ENCODE measurements at regions not wholly inside any gene's neighbourhood (a gene's known extent, or its start where the extent isn't known, plus 50 kb on each side); places are given as distances from the start of the nearest gene placed in this dataset.

DNA sequence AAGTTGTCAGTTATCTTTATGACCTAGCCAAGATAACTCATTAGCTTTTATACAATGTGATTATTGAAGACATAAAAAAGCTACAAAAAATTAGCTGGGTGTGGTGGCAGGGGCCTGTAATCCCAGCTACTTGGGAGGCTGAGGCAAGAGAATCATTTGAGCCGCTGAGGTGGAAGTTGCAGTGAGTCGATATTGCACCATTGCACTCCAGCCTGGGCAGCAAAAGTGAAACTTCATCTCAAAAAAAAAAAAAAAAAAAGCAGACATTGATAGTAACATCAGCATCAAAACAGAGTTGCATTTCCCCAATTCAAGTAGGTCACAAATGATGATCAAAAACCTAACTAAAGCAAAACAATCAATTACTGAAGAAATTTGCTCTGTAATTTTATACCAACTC lies 191.4 kb downstream of the PTGER3 start:
- no peak overlapping the region for H2AFZ ChIP-seq (ENCODE audit: low read length)
- no peak overlapping the region for H3K4me2 ChIP-seq (ENCODE audit: insufficient read depth, low read length)
- DNase-seq (ENCODE audit: insufficient read length, low spot score, missing footprints) = no peak
- H4K20me1 ChIP-seq (ENCODE audit: insufficient read depth, low read length) = no peaks in the 10 kb centered on the region
- TF ChIP-seq CTCF (IDR thresholded peaks at IDR 0.05; ENCODE audit: extremely low read depth, low read depth, low read length) = no peak
- no peaks in the 10 kb centered on the region for H3K4me1 ChIP-seq (ENCODE audit: insufficient read depth, low read length)
- H3K27ac ChIP-seq (ENCODE audit: low read depth, low read length) = no peak overlapping the region
- H3K36me3 ChIP-seq (ENCODE audit: insufficient read depth, low read length) = no peaks in the 10 kb centered on the region
- H3K4me3 ChIP-seq (ENCODE audit: insufficient read depth, low read length) = no peak overlapping the region
- no peaks in the 10 kb centered on the region for H3K27me3 ChIP-seq (ENCODE audit: insufficient read depth, low read length)
- H3K79me2 ChIP-seq (ENCODE audit: insufficient read depth, low read length) = no peaks in the 10 kb centered on the region
- H3K9me3 ChIP-seq (ENCODE audit: low read depth, low read length) = no peaks in the 10 kb centered on the region

- no peaks in the 10 kb centered on the region for H3K36me3 ChIP-seq (ENCODE audit: insufficient read depth, low read length)
- H3K27me3 ChIP-seq (ENCODE audit: insufficient read depth, low read length) = no peaks in the 10 kb centered on the region
- H2AFZ ChIP-seq (ENCODE audit: low read length) = no peak overlapping the region
- no peaks in the 10 kb centered on the region for H3K4me1 ChIP-seq (ENCODE audit: insufficient read depth, low read length)
- no peak for DNase-seq (ENCODE audit: insufficient read length, low spot score, missing footprints)
- H3K4me2 ChIP-seq (ENCODE audit: insufficient read depth, low read length) = no peak overlapping the region
- no peaks in the 10 kb centered on the region for H3K9me3 ChIP-seq (ENCODE audit: low read depth, low read length)
- no peak for TF ChIP-seq CTCF (IDR thresholded peaks at IDR 0.05; ENCODE audit: extremely low read depth, low read depth, low read length)
- no peak overlapping the region for H3K27ac ChIP-seq (ENCODE audit: low read depth, low read length)
- no peaks in the 10 kb centered on the region for H4K20me1 ChIP-seq (ENCODE audit: insufficient read depth, low read length)
- H3K79me2 ChIP-seq (ENCODE audit: insufficient read depth, low read length) = no peaks in the 10 kb centered on the region
- H3K4me3 ChIP-seq (ENCODE audit: insufficient read depth, low read length) = no peak overlapping the region
Measured at GRCh38 chr1:70863239-70863638, 184.4 kb downstream of the PTGER3 start.

DNA sequence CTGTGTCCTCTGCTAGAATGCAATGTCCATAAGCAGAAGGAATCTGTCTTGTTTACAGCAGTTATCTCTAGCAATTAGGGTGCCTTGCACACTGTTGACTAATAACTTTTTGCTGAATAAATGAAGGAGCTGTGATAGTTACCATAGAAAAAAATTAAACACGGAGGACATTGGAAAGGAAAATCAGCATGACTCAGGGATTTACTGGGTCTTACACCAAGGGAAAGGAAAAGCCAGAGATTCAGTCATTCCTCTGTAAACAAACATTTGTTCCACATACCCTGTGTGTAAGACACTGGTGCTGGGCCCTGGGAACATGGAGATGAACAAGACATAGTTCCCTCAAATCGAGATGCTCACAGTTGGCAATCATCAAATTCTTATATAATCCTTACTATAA lies 183.3 kb downstream of the PTGER3 start:
- Histone ChIP-seq H3K27me3 (ENCODE audit: insufficient read depth, low read length) (no peaks in the 10 kb centered on the region), H3K4me2 (ENCODE audit: insufficient read depth, low read length) (no peak overlapping the region), H4K20me1 (ENCODE audit: insufficient read depth, low read length) (no peaks in the 10 kb centered on the region), H3K4me1 (ENCODE audit: insufficient read depth, low read length) (no peaks in the 10 kb centered on the region), H3K9me3 (ENCODE audit: low read depth, low read length) (no peaks in the 10 kb centered on the region), H2AFZ (ENCODE audit: low read length) (no peak overlapping the region), H3K79me2 (ENCODE audit: insufficient read depth, low read length) (no peaks in the 10 kb centered on the region), H3K27ac (ENCODE audit: low read depth, low read length) (no peak overlapping the region), H3K4me3 (ENCODE audit: insufficient read depth, low read length) (no peak overlapping the region), H3K36me3 (ENCODE audit: insufficient read depth, low read length) (no peaks in the 10 kb centered on the region)
- DNase-seq (ENCODE audit: insufficient read length, low spot score, missing footprints) = no peak
- TF ChIP-seq CTCF (IDR thresholded peaks at IDR 0.05; ENCODE audit: extremely low read depth, low read depth, low read length) = no peak

DNA sequence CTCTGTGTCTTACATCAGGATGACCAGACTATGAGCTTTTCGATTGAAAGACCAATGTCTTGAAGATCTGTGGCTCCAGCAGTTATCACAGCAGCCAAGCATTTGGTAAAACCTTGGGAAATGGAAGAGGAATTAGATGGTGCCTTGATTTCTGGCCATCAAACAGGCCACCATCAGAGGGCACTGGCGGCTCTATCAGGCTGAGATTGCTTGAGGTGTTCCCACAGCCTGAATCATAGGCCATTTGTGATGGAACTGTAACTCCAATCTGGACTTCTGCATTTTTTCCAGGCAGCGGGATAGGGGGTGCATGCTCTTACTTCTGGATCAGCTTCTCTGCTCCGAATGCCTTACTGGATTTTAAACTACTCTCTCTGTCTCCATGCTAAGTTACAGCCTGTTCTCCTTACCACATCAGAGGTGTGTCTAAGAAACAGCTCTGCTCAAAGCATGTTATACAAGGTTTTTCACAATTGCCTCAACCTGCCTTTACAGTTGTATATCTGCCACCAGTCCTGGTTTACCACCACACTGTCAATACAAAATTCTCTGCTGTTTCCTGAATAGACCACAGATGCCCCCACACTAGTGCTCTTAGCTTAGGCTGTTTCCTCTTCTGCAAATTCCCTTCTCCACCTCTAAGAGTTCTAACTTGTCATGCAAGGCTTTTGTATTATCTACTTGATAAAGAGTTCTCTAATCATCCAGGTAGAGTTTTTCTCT lies 180.9 kb downstream of the PTGER3 start:
- TF ChIP-seq CTCF (IDR thresholded peaks at IDR 0.05; ENCODE audit: extremely low read depth, low read depth, low read length) = no peak
- H3K4me1 ChIP-seq (ENCODE audit: insufficient read depth, low read length) = no peaks in the 10 kb centered on the region
- no peaks in the 10 kb centered on the region for H3K79me2 ChIP-seq (ENCODE audit: insufficient read depth, low read length)
- H3K36me3 ChIP-seq (ENCODE audit: insufficient read depth, low read length) = no peaks in the 10 kb centered on the region
- no peak overlapping the region for H3K4me3 ChIP-seq (ENCODE audit: insufficient read depth, low read length)
- no peak overlapping the region for H2AFZ ChIP-seq (ENCODE audit: low read length)
- H3K27me3 ChIP-seq (ENCODE audit: insufficient read depth, low read length) = no peaks in the 10 kb centered on the region
- no peaks in the 10 kb centered on the region for H3K9me3 ChIP-seq (ENCODE audit: low read depth, low read length)
- no peak for DNase-seq (ENCODE audit: insufficient read length, low spot score, missing footprints)
- H4K20me1 ChIP-seq (ENCODE audit: insufficient read depth, low read length) = no peaks in the 10 kb centered on the region
- no peak overlapping the region for H3K27ac ChIP-seq (ENCODE audit: low read depth, low read length)
- H3K4me2 ChIP-seq (ENCODE audit: insufficient read depth, low read length) = no peak overlapping the region

Measured in osteoblast (primary cell).